NT2/D1 (cell line): ENCODE measurements at regions not wholly inside any gene's neighbourhood (a gene's known extent, or its start where the extent isn't known, plus 50 kb on each side); places are given as distances from the start of the nearest gene placed in this dataset.

Source experiments
- SUZ12 ChIP-seq: IDR thresholded peaks from 2 replicates; pipeline ENCODE4 v1.6.1; 2011; ENCODE audit not compliant: insufficient read length, insufficient read depth; ENCODE audit errors: extremely low read depth
- YY1 ChIP-seq: IDR thresholded peaks from 2 replicates; pipeline ENCODE4 v1.6.1; 2011; ENCODE audit not compliant: insufficient read length, insufficient read depth
- ZNF274 ChIP-seq: IDR thresholded peaks from 2 replicates; pipeline ENCODE4 v1.6.1; 2011; ENCODE audit warnings: mild to moderate bottlenecking, low read depth, low read length

DNA sequence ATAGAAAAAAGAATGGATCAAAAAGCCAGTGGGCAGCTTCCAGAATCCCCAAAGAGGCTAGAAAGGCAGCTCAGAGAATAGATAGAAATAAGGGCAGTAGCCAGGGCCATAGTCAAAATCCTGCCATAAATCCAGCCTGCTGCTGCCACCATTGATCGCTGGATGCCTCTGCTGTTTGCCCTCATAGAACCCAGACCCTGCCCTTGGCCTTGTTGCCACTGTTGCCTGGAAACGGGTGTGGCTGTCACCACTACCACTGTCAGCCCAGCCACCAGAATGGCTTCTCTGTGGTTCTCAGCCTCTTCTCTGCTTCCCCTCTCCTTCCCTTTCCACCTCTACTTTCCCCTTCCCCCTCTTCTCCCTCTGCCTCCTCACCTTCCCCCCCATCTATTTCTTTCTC, 57.8 kb downstream of the HHEX start:
- no peak for TF ChIP-seq YY1
- no peak for TF ChIP-seq ZNF274
- no peak for TF ChIP-seq SUZ12
